CD4-positive, alpha-beta T cell (primary cell): ENCODE measurements at regions not wholly inside any gene's neighbourhood (a gene's known extent, or its start where the extent isn't known, plus 50 kb on each side); places are given as distances from the start of the nearest gene placed in this dataset.

Experiments used
- ATAC-seq: fragments of 200-7000 bp; cut with Tn5 transposase; one replicate; pipeline ENCODE4 v1.10.0; 2022; ENCODE audit warnings: mild to moderate bottlenecking; ENCODE audit not compliant: poor library complexity
- CTCF ChIA-PET: fragments of 350-600 bp; sonication (Branson Sonifier 250); formaldehyde crosslinking; loops from one replicate; lab custom pipeline; 2021; ENCODE audit warnings: antibody characterized with exemption, inconsistent platforms; lab: Charles Lee
- POLR2A ChIA-PET: fragments of 350-600 bp; sonication (Branson Sonifier 250); formaldehyde crosslinking; loops from one replicate; lab custom pipeline; 2021; ENCODE audit warnings: antibody characterized with exemption, inconsistent platforms; lab: Charles Lee
- DNase-seq, 14 experiments: peaks; one replicate each; pipeline ENCODE4 v3.0.0-alpha.2; 2013 to 2020; ENCODE audit warnings: mixed read lengths in 2 of 14
- H3K27ac ChIP-seq, 2 donors: one replicate each; pipeline versions ENCODE4 v1.5.1 to v1.7.0; 2013; ENCODE audit warnings: low read length in 2 of 2, low read depth in 1 of 2, mild to moderate bottlenecking in 1 of 2
- H3K27me3 ChIP-seq, 2 experiments: 1 replicate in 1 of 2; 2 replicates in 1 of 2; pipeline versions ENCODE4 v1.6.1 to v1.7.0; 2013; ENCODE audit warnings: low read length in 2 of 2, control low read depth in 1 of 2, mild to moderate bottlenecking in 1 of 2, moderate library complexity in 1 of 2; ENCODE audit not compliant: insufficient read depth in 2 of 2, control insufficient read depth in 1 of 2
- H3K36me3 ChIP-seq: one replicate; pipeline ENCODE4 v1.6.1; 2013; ENCODE audit warnings: low read length, control low read depth; ENCODE audit not compliant: insufficient read depth
- H3K4me1 ChIP-seq: one replicate; pipeline ENCODE4 v1.6.1; 2013; ENCODE audit warnings: low read length, control low read depth; ENCODE audit not compliant: insufficient read depth
- H3K4me3 ChIP-seq: one replicate; pipeline ENCODE4 v1.5.1; 2013; ENCODE audit warnings: mild to moderate bottlenecking, low read length, moderate library complexity
- H3K9me3 ChIP-seq, 2 experiments: 1 replicate in 1 of 2; 2 replicates in 1 of 2; pipeline versions ENCODE4 v1.6.1 to v1.7.0; 2013; ENCODE audit warnings: low read length in 2 of 2, mild to moderate bottlenecking in 2 of 2, control low read depth in 1 of 2, moderate library complexity in 1 of 2; ENCODE audit not compliant: control insufficient read depth in 1 of 2, insufficient read depth in 1 of 2
- H3K27ac Mint-ChIP-seq: one replicate; pipeline ENCODE4 v1.8.0; 2020; ENCODE audit warnings: mixed read lengths
- H3K27me3 Mint-ChIP-seq: one replicate; pipeline ENCODE4 v1.8.0; 2021; ENCODE audit warnings: mixed read lengths
- H3K36me3 Mint-ChIP-seq: one replicate; pipeline ENCODE4 v1.8.0; 2021; ENCODE audit warnings: low read depth, mixed read lengths
- H3K4me1 Mint-ChIP-seq: one replicate; pipeline ENCODE4 v1.8.0; 2021; ENCODE audit warnings: low read depth, mixed read lengths
- H3K4me3 Mint-ChIP-seq: one replicate; pipeline ENCODE4 v1.8.0; 2020; ENCODE audit warnings: mild to moderate bottlenecking, mixed read lengths
- H3K9me3 Mint-ChIP-seq: one replicate; pipeline ENCODE4 v1.8.0; 2020; ENCODE audit warnings: mixed read lengths
- CTCF ChIP-seq: fragments of 200-600 bp; IDR thresholded peaks from one replicate; pipeline ENCODE4 v1.8.0; 2022; ENCODE audit warnings: antibody characterized with exemption, mild to moderate bottlenecking
- intact Hi-C, 2 experiments: fragments of 100-400 bp; cut with DNase I in 1 of 2; cut with micrococcal nuclease in 1 of 2; formaldehyde crosslinking; loops; one replicate each; pipeline versions ENCODE4 v1.15.1 to v1.9.0; 2023 to 2025; cut with DNase I, micrococcal nuclease

- ChIA-PET POLR2A (no interaction called here), CTCF (no interaction called here)
- no peak overlapping the region for H3K4me3 Mint-ChIP-seq
- DNase-seq (no peak), ATAC-seq (no peak)
- no peaks in the 10 kb centered on the region for H3K4me1 Mint-ChIP-seq
- H3K27me3 Mint-ChIP-seq: peaks cover 34% of the 10 kb centered on the region
- Histone ChIP-seq H3K9me3 (peaks cover 0 to 13% of the 10 kb centered on the region in 2 experiments), H3K4me3 (no peak overlapping the region), H3K4me1 (no peaks in the 10 kb centered on the region), H3K27me3 (peaks cover 8 to 17% of the 10 kb centered on the region in 2 experiments), H3K36me3 (no peaks in the 10 kb centered on the region), H3K27ac (no peak overlapping the region)
- no peak overlapping the region for H3K27ac Mint-ChIP-seq
- H3K36me3 Mint-ChIP-seq: no peaks in the 10 kb centered on the region
- no peak for TF ChIP-seq CTCF
- intact Hi-C loops: no loop called here
- H3K9me3 Mint-ChIP-seq: peaks cover 11% of the 10 kb centered on the region
Observed at GRCh38 chr1:34549199-34549598, 205.6 kb upstream of the GJB5 start.

GRCh38 chr1:34578306-34578705, 176.5 kb upstream of the GJB5 start:
- TF ChIP-seq CTCF: no peak
- Mint-ChIP-seq H3K4me1 (no peaks in the 10 kb centered on the region), H3K27ac (no peak overlapping the region), H3K27me3 (peaks cover 56% of the 10 kb centered on the region), H3K36me3 (no peaks in the 10 kb centered on the region), H3K9me3 (no peaks in the 10 kb centered on the region), H3K4me3 (no peak overlapping the region)
- H3K36me3 ChIP-seq: no peaks in the 10 kb centered on the region
- no peak overlapping the region for H3K27ac ChIP-seq
- intact Hi-C loops: no loop called here
- ATAC-seq (no peak), DNase-seq (no peak)
- peaks cover 0 to 3% of the 10 kb centered on the region in 2 experiments for H3K27me3 ChIP-seq
- no peaks in the 10 kb centered on the region for H3K4me1 ChIP-seq
- no peaks in the 10 kb centered on the region for H3K9me3 ChIP-seq
- ChIA-PET CTCF (no interaction called here), POLR2A (no interaction called here)
- H3K4me3 ChIP-seq: no peak overlapping the region

GRCh38 chr1:34582356-34582755, 172.5 kb upstream of the GJB5 start:
- Mint-ChIP-seq H3K4me1 (no peaks in the 10 kb centered on the region), H3K36me3 (no peaks in the 10 kb centered on the region), H3K27ac (no peak overlapping the region), H3K27me3 (peaks cover 37% of the 10 kb centered on the region), H3K9me3 (no peaks in the 10 kb centered on the region), H3K4me3 (no peak overlapping the region)
- Histone ChIP-seq H3K36me3 (no peaks in the 10 kb centered on the region), H3K4me3 (no peak overlapping the region), H3K9me3 (no peaks in the 10 kb centered on the region), H3K27ac (no peak overlapping the region), H3K4me1 (no peaks in the 10 kb centered on the region), H3K27me3 (peaks cover 0 to 5% of the 10 kb centered on the region in 2 experiments)
- ChIA-PET CTCF (no interaction called here), POLR2A (no interaction called here)
- no peak for DNase-seq
- ATAC-seq: no peak
- no peak for TF ChIP-seq CTCF
- intact Hi-C loops: no loop called here
